SW 1271 (cell line): ENCODE measurements at regions not wholly inside any gene's neighbourhood (a gene's known extent, or its start where the extent isn't known, plus 50 kb on each side); places are given as distances from the start of the nearest gene placed in this dataset.
"Not testable (repeated sequence)": the region's sequence is repeated elsewhere in the genome, so short reads cannot be mapped to it uniquely, and the experiment has no call there.

ENCODE experiments used
- DNase-seq, 2 experiments: peaks; one replicate each; lab custom pipeline; 2025; lab: John Stamatoyannopoulos, UW

DNA sequence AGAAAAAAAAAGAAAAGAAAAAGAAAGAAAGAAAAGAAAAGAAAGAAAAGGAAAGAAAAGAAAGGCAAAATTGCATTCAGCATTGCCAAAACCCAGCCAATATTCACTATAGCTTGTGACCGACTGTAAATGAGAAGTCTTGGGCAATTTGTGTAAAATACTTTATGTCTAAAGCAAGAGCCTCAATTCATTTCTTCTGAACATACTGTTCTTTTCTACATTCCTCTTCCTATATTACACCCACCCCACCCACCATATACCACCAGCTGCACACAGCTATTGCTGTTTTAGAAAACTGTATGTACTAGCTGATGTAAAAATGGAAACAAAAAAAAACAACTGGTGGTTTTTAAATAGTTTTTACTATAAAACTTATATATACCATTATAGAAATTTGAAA, 156.9 kb upstream of the TTC29 start:
- no peak for DNase-seq

- DNase-seq, result no peak
Measured at GRCh38 chr4:147103403-147103946, 157.8 kb upstream of the TTC29 start.

- DNase-seq, result no peak
Measured at GRCh38 chr4:147104768-147105167, 159.1 kb upstream of the TTC29 start.

GRCh38 chr4:147108409-147108808, 162.7 kb upstream of the TTC29 start:
- no peak for DNase-seq

GRCh38 chr4:147109800-147110199, 164.1 kb upstream of the TTC29 start:
- no peak for DNase-seq

GRCh38 chr4:147110473-147111367, 165.1 kb upstream of the TTC29 start:
- DNase-seq, result no peak

GRCh38 chr4:147112196-147112595, 166.5 kb upstream of the TTC29 start:
- DNase-seq, result not testable (repeated sequence)

DNA sequence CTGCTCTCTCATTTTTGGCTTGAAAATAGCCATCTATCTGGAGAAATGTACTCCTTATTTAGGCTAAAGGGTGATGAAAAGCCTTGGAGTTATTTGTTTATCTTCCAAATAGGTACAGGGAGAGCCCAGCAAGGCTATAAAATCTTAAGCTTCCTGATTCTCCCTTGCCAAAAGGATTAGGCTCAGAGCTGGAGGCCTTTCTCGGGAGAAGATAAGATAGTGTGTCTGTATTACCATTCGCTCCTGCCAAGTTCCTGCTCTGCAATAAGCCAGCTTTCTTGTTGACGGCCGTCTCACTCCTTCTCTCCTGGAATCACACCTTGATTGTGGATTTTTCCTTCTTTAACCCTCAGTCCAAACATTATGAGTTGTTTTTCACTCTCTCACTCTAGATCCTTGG, 171.8 kb upstream of the TTC29 start:
- DNase-seq, result no peak

DNA sequence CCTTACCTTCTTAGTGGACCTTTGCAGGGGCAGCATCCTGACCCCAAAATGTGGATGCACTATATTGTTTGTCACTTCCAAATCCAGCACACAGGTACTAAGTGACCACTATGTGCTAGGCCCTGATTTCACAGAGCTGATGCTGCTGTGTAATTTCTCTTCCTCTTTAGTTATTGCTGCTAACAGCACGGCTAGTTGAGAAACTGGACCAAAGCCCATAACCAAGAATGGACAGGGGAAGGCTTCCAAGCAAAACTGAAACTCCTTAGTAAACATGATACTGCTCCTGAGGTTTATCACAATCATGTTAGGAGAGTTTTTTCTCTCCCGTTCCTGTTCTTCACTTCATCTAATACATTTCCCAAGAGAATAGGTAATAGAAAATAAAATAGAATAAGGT, 172.9 kb upstream of the TTC29 start:
- no peak for DNase-seq

- DNase-seq, result no peak
Measured at GRCh38 chr4:147122685-147123084, 177.0 kb upstream of the TTC29 start.

GRCh38 chr4:147123146-147123545, 177.5 kb upstream of the TTC29 start:
- DNase-seq, result no peak

DNA sequence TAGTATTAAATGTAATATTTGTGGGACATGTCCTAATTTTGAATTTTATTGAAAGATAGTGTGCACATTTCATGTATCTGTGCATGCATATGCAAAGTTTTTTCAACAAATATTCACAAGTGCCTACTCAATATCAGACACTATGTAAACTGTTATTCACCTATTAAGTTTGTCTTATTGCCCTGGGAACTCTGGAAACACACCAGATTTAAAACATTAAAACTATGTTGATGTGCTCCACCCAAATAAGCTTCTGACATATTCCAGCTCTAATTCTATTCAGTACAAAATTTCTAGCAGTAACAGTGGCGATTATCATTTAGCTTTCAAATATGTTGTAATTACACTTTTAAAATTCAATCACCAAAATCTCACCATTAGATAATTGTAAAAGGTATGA, 183.1 kb upstream of the TTC29 start:
- no peak for DNase-seq

DNA sequence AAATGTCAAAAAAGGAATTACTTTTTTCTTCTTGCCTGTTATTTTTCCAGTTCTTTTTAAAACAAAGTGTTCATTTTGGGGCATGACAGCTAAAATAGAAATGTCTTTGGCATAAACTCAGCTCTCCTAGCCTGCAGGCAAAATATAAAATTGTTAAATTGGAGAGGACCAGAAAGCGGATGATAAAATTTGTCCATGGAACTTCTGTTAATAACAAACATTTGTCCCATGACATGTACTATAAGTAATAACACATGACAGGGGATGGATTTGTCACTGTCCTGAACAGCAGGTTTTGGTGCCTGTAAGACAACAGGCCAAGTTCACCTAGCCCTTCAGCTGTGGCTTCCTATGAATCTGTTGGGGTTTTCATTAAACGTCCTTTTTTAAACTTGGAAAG, 184.0 kb upstream of the TTC29 start:
- no peak for DNase-seq

DNA sequence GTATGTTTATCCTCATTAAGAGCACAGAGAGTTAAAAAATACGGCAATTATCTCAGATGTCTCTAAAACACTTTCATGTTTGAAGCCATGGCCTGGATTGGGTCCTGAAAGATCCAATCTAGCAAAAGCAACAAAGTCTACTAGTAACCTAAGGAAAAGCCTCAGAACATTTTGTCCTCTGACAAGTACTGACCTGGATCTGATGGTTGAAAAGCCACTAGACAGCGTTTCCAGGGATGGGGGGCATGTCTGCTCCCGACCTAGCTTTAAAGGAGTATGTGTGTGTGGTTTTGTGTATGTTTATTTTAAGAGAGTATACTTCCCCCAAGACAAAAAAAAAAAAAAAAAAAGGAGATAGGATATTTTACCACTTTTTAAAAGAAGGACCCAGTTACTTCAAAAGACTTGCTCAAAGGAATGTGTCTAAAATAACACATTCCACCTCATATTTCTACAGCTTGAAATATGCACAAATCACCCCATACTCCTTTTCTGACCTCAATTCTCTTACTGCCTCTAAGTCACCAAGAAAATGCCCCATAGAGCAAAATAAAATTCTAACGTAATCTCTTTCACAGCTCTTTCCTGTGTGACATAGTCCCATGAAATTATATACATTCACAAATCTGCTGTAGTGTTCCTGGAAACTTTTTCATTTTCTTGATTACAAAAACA, 189.0 kb upstream of the TTC29 start:
- DNase-seq, result no peak

- DNase-seq, result no peak
Measured at GRCh38 chr4:147136310-147136709, 190.6 kb upstream of the TTC29 start.

GRCh38 chr4:147136751-147137150, 191.1 kb upstream of the TTC29 start:
- DNase-seq, result no peak

GRCh38 chr4:147137280-147137679, 191.6 kb upstream of the TTC29 start:
- no peak for DNase-seq

GRCh38 chr4:147138171-147138570, 192.5 kb upstream of the TTC29 start:
- DNase-seq, result no peak

GRCh38 chr4:147139455-147140198, 194.0 kb upstream of the TTC29 start:
- no peak for DNase-seq

- DNase-seq, result no peak
Measured at GRCh38 chr4:147151763-147152162, 206.1 kb upstream of the TTC29 start.

- DNase-seq, result no peak
Measured at GRCh38 chr4:147157860-147158701, 212.4 kb upstream of the TTC29 start.
